T-helper 22 cell (primary cell): ENCODE measurements at regions not wholly inside any gene's neighbourhood (a gene's known extent, or its start where the extent isn't known, plus 50 kb on each side); places are given as distances from the start of the nearest gene placed in this dataset.
"Not testable (repeated sequence)": the region's sequence is repeated elsewhere in the genome, so short reads cannot be mapped to it uniquely, and the experiment has no call there.

Source experiments
- DNase-seq: peaks from one replicate; pipeline ENCODE4 v3.0.0-alpha.2; 2020; ENCODE audit warnings: low read depth

DNA sequence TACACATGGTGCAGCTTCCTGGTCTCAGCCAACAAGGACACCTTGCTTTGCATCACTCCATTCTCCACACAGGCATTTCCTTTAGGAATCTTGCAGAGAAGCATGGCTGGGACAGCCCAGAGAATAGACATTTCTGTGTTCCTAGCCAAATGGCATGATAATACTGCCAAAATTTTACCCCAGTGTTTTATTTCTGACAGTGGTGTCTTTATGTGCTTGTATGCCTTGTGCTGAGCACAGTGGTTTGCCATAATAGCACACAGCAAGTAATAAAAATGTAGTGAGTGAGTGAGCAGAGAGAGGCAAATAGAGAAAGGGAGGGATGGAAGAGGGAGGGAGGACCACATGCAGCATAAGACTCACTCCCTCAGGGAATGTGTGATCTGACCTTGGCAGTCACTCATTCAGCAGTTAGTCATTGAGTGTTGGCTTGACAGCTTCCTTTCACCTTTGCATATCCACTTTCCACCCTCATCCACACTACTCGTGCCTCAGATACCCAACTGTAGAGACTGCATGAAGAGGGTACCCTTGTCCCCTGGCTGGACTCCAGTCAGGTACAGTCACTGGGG, 212.8 kb upstream of the CCDC196 start:
- DNase-seq, result no peak

DNA sequence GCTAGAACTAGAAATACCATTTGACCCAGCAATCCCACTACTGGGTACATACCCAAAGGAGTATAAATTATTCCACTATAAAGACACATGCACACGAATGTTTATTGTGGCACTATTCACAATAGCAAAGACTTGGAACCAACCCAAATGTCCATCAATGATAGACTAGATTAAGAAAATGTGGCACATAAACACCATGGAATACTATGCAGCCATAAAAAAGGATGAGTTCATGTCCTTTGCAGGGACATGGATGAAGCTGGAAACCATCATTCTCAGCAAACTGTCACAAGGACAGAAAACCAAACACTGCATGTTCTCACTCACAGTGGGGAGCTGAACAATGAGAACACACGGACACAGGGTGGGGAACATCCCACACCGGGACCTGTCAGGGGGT, 207.8 kb upstream of the CCDC196 start:
- not testable (repeated sequence) for DNase-seq

DNA sequence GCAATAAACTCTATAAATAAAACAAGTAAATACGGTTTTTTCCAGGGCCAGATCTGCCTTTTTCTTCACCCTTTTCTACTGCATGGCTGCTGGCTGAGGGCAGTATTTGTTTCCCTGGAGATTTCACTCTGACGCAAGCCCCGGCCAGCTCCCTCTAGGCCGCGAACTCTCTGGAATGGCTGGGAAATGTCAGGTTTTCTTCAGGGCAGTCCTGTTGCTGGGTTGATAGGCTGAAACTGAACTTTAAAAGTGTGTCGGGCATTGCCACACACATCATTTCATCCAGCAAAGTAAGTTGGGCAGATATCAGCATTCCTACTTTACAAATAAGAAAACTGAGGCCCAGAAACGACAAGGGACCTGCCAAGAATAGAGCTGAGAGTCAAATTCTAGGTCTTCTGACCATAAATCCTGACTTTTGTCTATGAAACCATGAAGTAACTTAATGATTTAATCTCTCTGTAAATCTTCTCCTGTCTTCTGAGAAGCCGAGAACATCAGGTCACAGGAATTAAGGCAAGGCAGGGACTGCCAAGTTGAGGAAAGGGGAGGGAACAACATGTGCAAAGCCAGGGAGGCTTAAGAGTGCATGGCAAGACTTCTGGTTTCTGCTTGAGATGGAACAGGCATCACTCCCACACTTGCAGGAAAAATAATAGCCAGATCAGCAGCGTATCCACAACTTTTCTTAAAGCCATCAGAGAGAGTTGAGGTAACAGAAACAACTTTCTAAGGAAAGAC, 205.0 kb upstream of the CCDC196 start:
- DNase-seq, result no peak

DNA sequence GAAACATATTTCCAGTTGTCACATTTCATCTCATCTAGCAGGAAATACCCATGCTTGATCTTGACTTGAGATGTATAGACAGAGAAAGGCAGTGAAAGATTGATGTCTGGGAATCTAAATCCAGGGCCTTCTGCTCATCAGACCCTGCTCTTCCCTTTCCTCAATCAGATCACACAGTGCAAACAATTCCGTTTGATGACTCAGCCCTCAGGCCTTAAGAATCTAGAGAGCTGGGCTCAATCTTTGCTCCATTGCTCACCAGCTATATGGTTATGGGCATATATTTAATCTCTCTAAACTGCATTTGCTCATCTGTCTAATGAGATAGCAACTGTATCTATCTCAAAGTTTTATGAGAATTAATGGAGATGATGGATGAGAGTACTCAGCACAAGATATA, 201.8 kb upstream of the CCDC196 start:
- DNase-seq, result no peak

DNA sequence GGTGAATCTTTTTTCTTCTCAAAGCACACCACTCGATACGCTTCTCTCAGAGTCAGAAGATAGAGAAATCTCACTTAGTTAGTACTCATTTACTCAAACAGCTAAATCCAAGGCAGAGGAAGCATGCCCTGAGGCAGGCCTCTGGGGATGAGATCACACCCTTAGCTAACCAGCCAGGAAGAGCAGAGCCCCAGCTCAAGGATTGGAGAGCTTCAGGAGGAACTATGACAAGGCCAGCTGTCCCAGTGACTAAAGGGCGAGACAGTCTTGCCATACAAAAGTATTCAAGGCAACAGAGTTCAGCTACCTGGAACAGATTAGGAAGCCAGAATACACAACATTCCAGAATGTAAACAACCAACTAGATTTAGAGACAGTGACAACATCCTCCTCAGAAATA, 197.7 kb upstream of the CCDC196 start:
- DNase-seq, result no peak

DNA sequence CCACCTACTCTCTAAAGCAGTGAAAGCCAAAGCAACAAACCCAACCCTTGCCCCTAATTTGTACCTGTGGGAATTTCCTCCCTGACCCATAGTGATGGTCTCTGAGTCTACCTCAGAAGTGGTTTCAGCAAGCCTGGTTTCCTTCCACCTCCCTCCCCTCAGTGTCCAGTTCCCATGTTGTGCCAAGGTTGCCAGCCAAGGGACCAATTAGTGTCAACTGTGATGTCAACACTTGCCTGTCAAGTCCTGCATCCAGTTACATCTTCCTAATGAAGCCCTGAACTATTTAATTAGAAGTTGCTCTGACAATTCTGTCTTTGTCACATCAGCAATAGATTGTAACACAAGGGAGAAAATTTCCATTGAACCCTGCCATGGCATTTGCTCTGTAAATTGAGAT, 194.4 kb upstream of the CCDC196 start:
- DNase-seq, result no peak

DNA sequence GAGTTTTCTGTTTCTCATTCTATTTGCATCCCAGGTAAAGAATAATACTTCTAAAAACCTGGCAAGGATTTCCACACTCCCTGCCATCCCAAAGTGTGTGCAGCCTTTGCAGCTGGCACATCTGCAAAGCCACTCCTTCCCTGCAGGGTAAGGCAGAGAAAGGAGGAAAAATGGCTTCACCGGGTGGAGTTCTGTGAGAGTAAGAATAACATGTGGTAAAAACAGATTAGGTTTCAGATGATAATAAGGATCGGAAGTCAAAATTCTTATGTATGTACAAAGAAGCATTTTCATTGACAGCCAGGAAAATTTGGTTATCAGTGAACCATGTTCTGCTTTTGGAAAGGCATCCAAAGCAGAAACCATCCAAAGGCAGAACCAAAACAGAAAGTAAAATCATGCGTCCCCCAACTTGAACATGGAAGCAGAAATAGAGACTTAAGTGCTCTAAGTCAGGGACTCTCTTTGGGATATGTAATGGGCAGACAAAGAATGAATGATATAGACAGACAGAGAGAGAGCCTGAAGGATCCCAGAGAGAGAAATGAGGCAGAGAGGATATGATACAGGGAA, 192.6 kb upstream of the CCDC196 start:
- DNase-seq, result no peak

DNA sequence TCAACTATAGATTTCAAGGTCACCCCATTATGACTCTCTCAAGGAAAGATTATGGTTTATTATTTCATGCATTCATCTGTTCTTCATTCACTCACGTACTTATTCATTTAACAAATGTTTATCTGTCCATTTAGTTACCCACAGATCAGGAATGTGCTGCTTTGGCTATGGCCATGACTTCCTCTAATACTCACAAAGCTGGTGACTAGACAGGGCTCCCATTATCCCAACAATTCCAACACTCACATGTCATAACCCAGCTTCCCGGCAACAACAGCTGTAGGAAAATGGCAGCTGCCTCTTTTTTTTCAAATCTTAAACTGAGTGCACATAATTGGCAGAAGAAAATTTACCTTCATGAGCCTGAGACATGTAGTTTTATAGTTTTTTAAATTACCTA, 190.8 kb upstream of the CCDC196 start:
- DNase-seq, result no peak

DNA sequence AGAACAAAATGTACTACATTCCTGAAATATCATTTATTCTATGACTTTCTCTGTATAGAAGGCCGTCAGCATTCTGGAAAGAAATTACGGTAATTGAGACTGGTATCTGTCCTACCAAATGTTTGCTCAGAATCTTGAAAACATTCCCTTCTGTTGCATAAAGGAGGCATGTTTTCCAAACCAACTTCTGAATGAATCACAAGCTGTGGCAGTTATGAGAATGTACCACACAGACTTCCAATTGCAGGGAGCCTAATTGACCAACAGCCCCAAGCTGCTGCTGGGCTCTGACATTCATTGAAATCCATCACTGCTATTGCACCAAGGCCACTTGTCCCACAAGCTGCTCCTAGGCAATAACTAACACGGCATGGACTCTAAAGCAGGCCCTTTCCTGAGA, 185.3 kb upstream of the CCDC196 start:
- no peak for DNase-seq

DNA sequence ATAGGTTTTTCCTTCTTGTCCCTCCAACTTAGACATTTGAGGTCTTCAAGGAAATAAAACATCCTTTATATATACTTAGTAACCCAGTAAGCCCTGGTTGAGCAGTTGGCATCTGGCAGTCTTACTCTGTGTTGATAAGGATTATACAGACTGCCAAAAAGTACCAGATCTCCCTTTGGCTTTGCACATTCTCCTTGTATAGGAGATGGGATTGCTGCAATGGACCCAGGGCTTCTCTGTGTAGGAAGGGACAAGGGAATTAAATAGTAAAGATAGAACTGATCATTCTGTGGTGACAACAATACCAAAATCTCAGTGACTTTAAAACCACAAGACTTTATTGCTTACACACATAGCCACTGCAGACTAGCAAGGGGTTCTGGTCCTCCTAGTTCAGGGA, 180.1 kb upstream of the CCDC196 start:
- no peak for DNase-seq

DNA sequence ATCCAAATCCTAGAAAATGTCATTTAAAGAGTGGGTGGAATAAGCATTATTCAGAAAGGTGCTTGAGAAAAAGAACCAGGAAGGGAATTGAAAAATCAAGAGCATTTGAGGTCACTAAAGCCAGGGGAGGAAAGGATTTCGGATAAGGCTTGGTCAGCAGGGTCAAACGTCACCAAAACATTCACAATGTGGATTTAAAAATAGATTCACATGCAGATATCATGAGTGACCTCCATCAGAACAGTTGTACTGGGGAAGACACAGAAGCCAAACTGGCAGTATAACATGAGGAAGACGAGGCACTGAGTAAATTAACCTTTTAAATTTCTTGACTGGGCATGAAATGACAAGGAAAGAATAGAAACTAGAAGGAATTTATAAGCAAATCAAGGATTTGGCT, 175.1 kb upstream of the CCDC196 start:
- DNase-seq, result no peak

DNA sequence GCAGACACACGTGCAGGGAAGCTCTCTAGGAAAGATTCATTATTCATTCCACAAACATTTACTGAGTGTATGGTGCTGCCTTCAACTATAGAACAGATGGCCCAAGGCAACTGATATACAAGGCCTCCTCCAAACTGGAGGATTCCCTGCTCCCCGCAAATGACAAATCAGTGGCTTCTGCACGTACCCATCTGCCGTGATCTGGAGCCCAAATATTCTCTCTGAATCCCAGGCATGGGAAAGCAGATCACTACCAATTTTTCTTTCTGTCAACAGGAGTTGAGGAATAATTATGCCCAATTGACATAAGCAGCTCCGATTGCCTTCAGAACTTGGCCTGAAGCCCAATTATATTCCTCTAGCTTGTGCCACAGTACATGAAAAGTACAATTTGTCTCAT, 174.2 kb upstream of the CCDC196 start:
- DNase-seq, result no peak

DNA sequence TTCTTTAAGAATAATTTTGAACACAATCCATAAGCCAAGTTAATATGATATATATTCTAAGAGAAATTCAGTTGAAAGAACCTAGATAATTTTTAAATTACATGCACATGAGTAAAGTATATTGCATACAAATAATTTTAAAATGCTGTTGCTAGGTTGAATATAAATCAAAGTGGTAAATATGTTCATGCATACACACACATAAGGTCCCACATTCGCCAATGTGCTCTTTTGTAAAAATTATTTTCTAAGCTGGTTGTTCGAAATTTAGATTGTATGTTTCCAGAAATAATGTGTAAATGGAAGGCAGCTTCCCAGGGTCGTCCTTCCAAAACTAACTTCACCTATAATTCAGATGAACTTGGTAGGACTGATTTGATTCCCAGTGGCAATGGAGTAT, 173.7 kb upstream of the CCDC196 start:
- DNase-seq, result no peak

DNA sequence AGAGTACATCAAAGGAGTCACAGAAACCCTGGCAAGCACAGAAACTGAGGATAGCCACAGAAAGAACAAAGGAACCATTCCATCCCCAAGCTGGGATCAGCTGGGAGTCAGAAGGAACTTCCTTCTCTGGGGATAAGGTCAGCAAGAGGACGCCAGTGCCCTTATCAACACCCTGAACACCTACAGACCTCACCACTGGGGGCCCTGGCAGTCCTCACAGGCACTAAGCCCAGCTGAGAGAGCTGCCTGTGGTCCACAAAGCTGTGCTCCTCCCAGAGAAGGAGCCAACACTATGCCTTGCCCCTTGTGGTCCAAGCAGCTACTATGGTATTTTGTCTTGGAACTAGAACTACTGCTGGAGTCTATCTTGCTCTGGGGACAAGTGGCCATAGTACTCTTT, 171.1 kb upstream of the CCDC196 start:
- DNase-seq, result no peak

DNA sequence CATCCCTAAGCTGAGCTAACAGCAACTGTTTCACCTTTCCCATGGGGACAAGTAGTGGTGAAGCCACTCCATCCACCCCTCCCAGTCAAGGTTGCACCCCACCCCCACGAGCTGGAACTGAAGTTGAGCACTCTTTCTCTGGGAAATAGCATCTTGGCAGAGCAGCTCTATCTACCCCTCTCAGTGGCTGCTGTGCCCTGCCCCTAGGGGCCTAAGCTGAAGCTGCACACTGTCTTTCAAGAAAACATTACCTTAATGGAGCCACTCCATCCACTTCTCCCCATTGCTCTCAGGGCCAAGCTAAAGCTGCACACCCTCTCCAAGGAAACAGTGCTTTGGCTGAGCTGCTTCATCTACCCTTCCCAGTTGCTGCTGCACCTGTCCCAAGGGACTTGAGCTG, 170.6 kb upstream of the CCDC196 start:
- DNase-seq, result no peak

DNA sequence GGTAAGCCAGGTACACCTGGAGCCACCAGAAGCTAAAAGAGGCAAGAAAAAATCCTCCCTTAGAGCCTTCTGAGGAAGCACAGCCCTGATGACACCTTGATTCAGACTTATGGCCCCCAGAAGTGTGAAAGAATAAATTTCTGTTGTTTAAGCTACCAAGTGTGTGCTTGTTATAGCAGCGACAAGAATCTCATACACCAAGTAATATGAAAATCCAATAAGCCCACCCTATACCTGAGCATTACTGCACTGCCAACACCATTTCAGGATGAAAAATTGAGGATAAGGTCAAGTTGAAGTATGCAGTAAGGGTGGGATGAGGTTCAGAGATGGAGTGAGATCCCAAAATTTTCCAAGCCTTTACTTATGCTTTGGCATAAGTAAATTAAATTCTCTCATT, 163.6 kb upstream of the CCDC196 start:
- DNase-seq, result no peak

DNA sequence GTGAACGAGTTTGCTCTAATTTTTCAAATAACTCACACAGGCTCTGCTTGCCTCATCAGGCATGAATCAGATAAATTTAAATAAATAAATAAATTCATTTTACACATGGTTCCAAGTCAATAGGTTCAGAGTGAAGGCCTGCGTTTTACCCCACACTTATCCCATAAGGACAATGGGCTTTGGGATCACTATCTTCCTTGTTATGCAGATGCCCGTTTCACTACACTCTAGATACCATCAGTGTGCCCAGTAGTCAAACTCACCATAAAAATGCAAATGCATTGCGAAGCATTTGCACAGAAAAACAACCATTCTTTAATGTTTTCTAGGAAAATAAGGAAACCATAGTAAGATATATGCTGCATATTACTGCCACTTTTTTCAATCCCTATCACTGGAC, 155.9 kb upstream of the CCDC196 start:
- DNase-seq, result no peak

DNA sequence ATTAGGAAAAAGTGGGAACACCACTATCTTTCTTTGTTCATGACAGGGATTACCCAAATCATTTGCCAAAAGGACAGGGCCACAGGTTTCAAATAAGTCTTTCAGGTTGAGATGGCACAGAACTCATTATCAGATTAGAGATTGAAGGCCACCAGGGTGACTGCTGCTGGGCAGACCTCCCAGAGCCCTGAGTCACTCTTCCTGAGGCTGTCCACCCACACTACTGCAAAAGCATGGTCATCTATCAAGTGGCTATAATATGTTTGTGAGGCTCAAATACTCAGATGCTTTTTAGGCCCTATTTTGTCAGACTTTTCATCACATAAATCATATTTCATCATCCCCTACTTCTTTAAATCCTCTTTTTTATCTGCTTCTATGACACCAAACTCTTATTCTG, 155.3 kb upstream of the CCDC196 start:
- DNase-seq, result no peak

DNA sequence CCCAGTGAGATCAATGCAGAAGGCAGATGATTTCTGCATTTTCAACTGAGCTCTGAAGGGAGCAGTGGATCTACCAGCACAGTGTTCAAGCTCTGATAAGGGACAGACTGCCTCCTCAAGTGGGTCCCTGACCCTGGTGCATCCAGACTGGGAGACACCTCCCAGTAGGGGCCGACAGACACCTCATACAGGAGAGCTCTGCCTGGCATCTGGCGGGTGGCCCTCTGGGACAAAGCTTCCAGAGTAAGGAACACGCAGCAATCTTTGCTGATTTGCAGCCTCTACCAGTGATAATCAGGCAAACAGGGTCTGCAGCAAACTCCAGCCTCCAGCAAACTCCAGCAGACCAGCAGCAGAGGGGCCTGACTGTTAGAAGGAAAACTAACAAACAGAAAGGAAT, 152.9 kb upstream of the CCDC196 start:
- DNase-seq, result not testable (repeated sequence)

DNA sequence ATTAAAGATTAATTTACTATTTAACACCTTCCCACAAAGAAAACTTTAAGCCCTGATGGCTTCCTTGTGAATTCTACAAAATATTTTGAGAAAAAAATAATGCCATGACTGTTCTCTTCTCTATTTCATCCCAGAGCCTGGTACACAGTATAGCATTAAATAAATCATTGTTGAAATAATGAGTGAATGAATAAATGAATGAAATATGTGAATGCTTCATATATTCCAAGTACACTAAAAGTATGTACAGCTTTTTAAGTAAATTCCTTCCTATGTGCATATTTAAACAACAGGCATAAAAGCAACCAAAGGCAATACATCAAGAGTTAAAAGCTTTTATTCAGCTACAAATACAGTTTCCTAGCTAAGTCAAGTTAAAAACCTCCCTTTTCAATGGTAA, 144.9 kb upstream of the CCDC196 start:
- DNase-seq, result no peak

DNA sequence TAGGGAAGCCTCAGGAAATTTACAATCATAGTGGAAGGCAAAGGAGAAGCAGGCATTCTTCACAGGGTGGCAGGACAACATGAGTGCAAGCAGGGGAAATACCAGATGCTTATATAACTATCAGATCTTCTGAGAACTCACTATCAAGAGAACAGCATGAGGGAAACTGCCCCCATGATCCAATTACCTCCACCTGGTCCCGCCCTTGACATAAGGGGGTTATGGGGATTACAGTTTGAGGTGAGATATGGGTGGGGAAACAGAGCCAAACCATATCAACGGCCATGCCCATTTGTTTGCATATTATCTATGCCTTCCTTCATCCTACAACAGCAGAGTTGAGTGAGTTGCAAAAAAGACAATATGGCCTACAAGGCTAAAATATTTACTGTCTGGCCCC, 140.2 kb upstream of the CCDC196 start:
- no peak for DNase-seq

DNA sequence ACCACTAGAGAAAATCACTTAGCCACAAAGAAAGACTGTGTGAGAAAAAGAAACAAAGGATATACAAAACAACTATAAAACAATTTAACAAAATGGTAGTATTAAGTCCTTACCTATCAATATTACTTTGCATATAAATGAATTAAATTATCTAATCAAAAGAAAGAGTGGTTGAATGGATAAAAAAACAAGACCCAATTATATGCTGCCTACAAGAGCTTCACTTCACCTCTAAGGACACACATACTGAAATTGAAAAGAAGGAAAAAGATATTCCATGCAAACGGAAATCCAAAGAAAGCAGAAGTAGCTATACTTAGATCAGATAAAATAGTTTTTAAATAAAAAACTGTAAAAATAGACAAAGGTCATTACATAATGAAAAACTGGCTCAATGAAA, 134.9 kb upstream of the CCDC196 start:
- DNase-seq, result no peak

DNA sequence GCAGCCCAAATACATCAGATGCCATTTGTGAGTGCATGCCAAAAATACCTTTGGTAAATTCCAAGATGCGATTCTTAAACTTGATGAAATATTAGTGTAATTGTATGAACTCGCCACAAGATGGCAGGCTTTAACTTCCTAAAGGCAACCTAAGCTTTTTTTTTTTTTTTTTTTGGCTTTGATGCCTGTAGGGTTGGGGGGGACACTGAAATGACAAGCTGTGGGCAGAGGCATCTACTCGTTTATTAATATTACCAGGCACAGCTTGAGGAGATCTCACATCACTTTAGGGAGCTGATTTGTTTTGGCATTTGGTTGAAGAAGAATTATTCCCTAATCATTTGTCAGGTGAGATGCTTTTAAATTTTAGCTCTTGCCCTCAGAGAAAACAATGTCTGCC, 126.7 kb upstream of the CCDC196 start:
- no peak for DNase-seq

DNA sequence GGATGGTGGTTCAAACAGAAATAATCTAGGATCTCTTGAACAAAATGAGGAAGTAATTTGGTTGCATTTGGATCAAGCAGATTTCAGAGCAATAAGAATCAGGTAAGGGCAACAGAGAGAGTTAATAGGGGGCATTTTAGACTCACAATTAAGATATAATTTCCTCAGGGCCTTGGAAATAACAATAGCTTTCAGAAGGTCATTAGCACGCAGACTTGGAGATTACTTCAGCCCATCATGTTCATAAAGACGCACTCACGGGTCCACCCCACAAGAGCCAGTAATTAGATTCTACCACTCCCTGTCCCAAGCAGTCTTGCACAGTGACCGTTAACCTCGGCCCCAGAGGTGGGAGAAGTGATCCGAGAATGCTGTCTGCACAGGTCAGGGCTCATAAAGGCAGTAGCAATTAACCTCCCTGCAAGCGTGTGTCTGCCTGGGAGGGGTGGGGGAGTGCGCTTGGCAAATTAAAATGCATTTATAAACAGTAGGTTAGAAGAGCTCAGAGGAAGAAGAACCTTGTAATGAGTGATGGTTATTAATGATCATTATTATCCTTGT, 125.7 kb upstream of the CCDC196 start:
- no peak for DNase-seq
